ENCODE measurements at regions not wholly inside any gene's neighbourhood (a gene's known extent, or its start where the extent isn't known, plus 50 kb on each side); places are given as distances from the start of the nearest gene placed in this dataset.
"Not testable (repeated sequence)": the region's sequence is repeated elsewhere in the genome, so short reads cannot be mapped to it uniquely, and the experiment has no call there.

- no peak for TF ChIP-seq CTCF (conservative IDR thresholded peaks at IDR 0.05; ENCODE audit: low read depth, low read length)
- H3K4me3 ChIP-seq (ENCODE audit: low read length), result no peak overlapping the region
- no peak for DNase-seq (ENCODE audit: low read depth)
Observed at GRCh38 chr2:223324402-223324801, 272.4 kb downstream of the KCNE4 start.

GRCh38 chr2:223328578-223328977 is 273.6 kb downstream of the SCG2 start:
- no peak overlapping the region for H3K4me3 ChIP-seq (ENCODE audit: low read length)
- DNase-seq (ENCODE audit: low read depth), result no peak
- TF ChIP-seq CTCF (conservative IDR thresholded peaks at IDR 0.05; ENCODE audit: low read depth, low read length), result no peak

GRCh38 chr2:223330747-223331146 is 271.4 kb downstream of the SCG2 start:
- DNase-seq (ENCODE audit: low read depth); H3K4me3 ChIP-seq (ENCODE audit: low read length): not testable (repeated sequence)

GRCh38 chr2:223338016-223338415 is 264.1 kb downstream of the SCG2 start:
- no peak overlapping the region for H3K4me3 ChIP-seq (ENCODE audit: low read length)
- no peak for DNase-seq (ENCODE audit: low read depth)
- no peak for TF ChIP-seq CTCF (conservative IDR thresholded peaks at IDR 0.05; ENCODE audit: low read depth, low read length)

GRCh38 chr2:223357076-223357475 is 245.1 kb downstream of the SCG2 start:
- DNase-seq (ENCODE audit: low read depth), result no peak
- TF ChIP-seq CTCF (conservative IDR thresholded peaks at IDR 0.05; ENCODE audit: low read depth, low read length), result no peak
- H3K4me3 ChIP-seq (ENCODE audit: low read length), result no peak overlapping the region

- no peak overlapping the region for H3K4me3 ChIP-seq (ENCODE audit: low read length)
- TF ChIP-seq CTCF (conservative IDR thresholded peaks at IDR 0.05; ENCODE audit: low read depth, low read length), result no peak
- no peak for DNase-seq (ENCODE audit: low read depth)
Observed at GRCh38 chr2:223363085-223363484, 239.1 kb downstream of the SCG2 start.

GRCh38 chr2:223365158-223365679 is 236.9 kb downstream of the SCG2 start:
- no peak overlapping the region for H3K4me3 ChIP-seq (ENCODE audit: low read length)
- no peak for TF ChIP-seq CTCF (conservative IDR thresholded peaks at IDR 0.05; ENCODE audit: low read depth, low read length)
- DNase-seq (ENCODE audit: low read depth), result no peak

- TF ChIP-seq CTCF (conservative IDR thresholded peaks at IDR 0.05; ENCODE audit: low read depth, low read length), result no peak
- no peak overlapping the region for H3K4me3 ChIP-seq (ENCODE audit: low read length)
- DNase-seq (ENCODE audit: low read depth), result no peak
Observed at GRCh38 chr2:223366566-223366965, 235.6 kb downstream of the SCG2 start.

All from retinal pigment epithelial cell (primary cell).